SK-N-SH (cell line): ENCODE measurements at regions not wholly inside any gene's neighbourhood (a gene's known extent, or its start where the extent isn't known, plus 50 kb on each side); places are given as distances from the start of the nearest gene placed in this dataset.

ENCODE experiments used
- ELF1 ChIP-seq: IDR thresholded peaks from 2 replicates; pipeline ENCODE4 v1.4.0; 2012
- EP300 ChIP-seq, 2 experiments: IDR thresholded peaks; 2 replicates each; pipeline versions ENCODE4 v1.4.0 to v1.6.1; 2012; ENCODE audit warnings: borderline replicate concordance in 1 of 2, low read depth in 1 of 2, low read length in 1 of 2
- EZH2phosphoT487 ChIP-seq: fragments of 200-600 bp; sonication (generic); IDR thresholded peaks from 2 replicates; pipeline ENCODE4 v1.6.1; 2017; ENCODE audit warnings: low read depth, mixed run types, mild to moderate bottlenecking, antibody characterized with exemption, moderate library complexity, borderline replicate concordance
- FOXJ3 ChIP-seq: sonication (generic); formaldehyde crosslinking; IDR thresholded peaks from 2 replicates; pipeline ENCODE4 v1.5.1; 2020; ENCODE audit warnings: mild to moderate bottlenecking, missing genetic modification reagents
- FOXM1 ChIP-seq: IDR thresholded peaks from 2 replicates; pipeline ENCODE4 v1.4.0; 2012; ENCODE audit warnings: low read depth, mild to moderate bottlenecking
- JUND ChIP-seq: IDR thresholded peaks from 2 replicates; pipeline ENCODE4 v1.4.0; 2012
- MAX ChIP-seq: IDR thresholded peaks from 2 replicates; pipeline ENCODE4 v1.4.0; 2012; ENCODE audit warnings: low read depth
- POLR2AphosphoS5 ChIP-seq: IDR thresholded peaks from 2 replicates; pipeline ENCODE4 v1.6.1; 2012; ENCODE audit warnings: low read depth, low read length
- RAD21 ChIP-seq: IDR thresholded peaks from 2 replicates; pipeline ENCODE4 v1.6.1; 2012; ENCODE audit warnings: mild to moderate bottlenecking, low read length
- YY1 ChIP-seq: IDR thresholded peaks from 2 replicates; pipeline ENCODE4 v1.4.0; 2012; ENCODE audit warnings: low read depth, mild to moderate bottlenecking
- TF ChIP-seq, protein P1 (sequence below): fragments of 200-600 bp; sonication (generic); IDR thresholded peaks from 2 replicates; pipeline ENCODE4 v1.6.1; 2017; ENCODE audit warnings: antibody characterized with exemption, mild to moderate bottlenecking, moderate library complexity

DNA sequence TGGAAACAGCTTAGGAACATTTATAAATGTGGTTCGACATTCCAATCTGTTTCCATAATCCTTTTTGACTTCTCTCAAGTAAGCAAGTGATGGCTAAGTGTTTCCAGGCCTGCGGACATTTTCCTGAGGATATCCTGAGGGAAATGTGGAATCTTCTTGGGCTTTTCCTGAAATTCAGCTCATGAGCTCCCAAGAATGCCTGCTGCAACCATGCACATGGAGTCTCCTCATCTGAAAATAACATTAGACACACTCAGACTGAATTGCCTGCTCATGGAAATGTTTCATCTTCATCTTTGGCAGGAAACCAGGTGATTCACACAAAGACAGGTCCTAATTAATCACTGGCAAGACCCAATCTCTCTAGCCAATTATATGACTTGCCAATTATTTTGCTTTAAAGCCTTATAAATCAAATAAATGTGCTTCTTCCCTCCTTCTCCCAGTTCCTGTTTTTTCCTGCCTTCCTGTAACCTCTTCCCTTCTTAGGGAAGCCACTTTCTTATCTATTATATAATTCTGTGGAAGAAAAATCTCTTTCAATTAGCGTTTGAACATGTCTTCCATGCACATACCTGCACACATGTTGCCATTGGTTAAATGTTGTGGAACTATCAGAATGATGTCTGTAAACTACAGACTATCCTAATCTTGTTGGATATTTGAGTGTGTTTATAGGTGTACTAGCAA is 104.6 kb upstream of the MXRA5 start:
- TF ChIP-seq FOXM1 (no peak), EP300 (IDR thresholded peaks at IDR 0.05; ENCODE audit: borderline replicate concordance in 1 of 2, low read depth in 1 of 2, low read length in 1 of 2) (no peak), EZH2phosphoT487 (no peak), FOXJ3 (CRISPR knock-in tag) (no peak), YY1 (no peak), JUND (no peak), ELF1 (no peak), RAD21 (no peak), MAX (no peak), POLR2AphosphoS5 (no peak)
- TF ChIP-seq, protein P1, sequence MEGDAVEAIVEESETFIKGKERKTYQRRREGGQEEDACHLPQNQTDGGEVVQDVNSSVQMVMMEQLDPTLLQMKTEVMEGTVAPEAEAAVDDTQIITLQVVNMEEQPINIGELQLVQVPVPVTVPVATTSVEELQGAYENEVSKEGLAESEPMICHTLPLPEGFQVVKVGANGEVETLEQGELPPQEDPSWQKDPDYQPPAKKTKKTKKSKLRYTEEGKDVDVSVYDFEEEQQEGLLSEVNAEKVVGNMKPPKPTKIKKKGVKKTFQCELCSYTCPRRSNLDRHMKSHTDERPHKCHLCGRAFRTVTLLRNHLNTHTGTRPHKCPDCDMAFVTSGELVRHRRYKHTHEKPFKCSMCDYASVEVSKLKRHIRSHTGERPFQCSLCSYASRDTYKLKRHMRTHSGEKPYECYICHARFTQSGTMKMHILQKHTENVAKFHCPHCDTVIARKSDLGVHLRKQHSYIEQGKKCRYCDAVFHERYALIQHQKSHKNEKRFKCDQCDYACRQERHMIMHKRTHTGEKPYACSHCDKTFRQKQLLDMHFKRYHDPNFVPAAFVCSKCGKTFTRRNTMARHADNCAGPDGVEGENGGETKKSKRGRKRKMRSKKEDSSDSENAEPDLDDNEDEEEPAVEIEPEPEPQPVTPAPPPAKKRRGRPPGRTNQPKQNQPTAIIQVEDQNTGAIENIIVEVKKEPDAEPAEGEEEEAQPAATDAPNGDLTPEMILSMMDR = no peak
